Natural killer cell (primary cell): ENCODE measurements at regions not wholly inside any gene's neighbourhood (a gene's known extent, or its start where the extent isn't known, plus 50 kb on each side); places are given as distances from the start of the nearest gene placed in this dataset.
"Not testable (repeated sequence)": the region's sequence is repeated elsewhere in the genome, so short reads cannot be mapped to it uniquely, and the experiment has no call there.

Source experiments
- ATAC-seq, 3 donors: fragments of 150-1000 bp in 2 of 3; fragments of 200-7000 bp in 1 of 3; cut with Tn5 transposase; 1 replicate in 1 of 3; 2 replicates in 2 of 3; pipeline ENCODE4 v1.10.0; 2021; ENCODE audit warnings: mild to moderate bottlenecking in 2 of 3, moderate library complexity in 2 of 3
- DNase-seq, 2 donors: peaks; one replicate each; pipeline versions ENCODE4 v3.0.0 to v3.0.0-alpha.2; 2013 to 2021; ENCODE audit warnings: mixed read lengths in 1 of 2
- H3K27ac ChIP-seq: one replicate; pipeline ENCODE4 v1.5.1; 2013; ENCODE audit warnings: mild to moderate bottlenecking, low read length
- H3K27me3 ChIP-seq: one replicate; pipeline ENCODE4 v1.6.1; 2013; ENCODE audit warnings: low read length; ENCODE audit not compliant: control insufficient read depth, insufficient read depth
- H3K36me3 ChIP-seq: one replicate; pipeline ENCODE4 v1.6.1; 2013; ENCODE audit warnings: low read length; ENCODE audit not compliant: control insufficient read depth, insufficient read depth
- H3K4me1 ChIP-seq: one replicate; pipeline ENCODE4 v1.6.1; 2013; ENCODE audit warnings: low read length; ENCODE audit not compliant: control insufficient read depth, insufficient read depth
- H3K4me3 ChIP-seq: one replicate; pipeline ENCODE4 v1.5.1; 2013; ENCODE audit warnings: low read length
- H3K9me3 ChIP-seq: one replicate; pipeline ENCODE4 v1.6.1; 2013; ENCODE audit warnings: low read length; ENCODE audit not compliant: control insufficient read depth, insufficient read depth
- H3K27ac Mint-ChIP-seq, 2 donors: one replicate each; pipeline ENCODE4 v1.8.0; 2022; ENCODE audit warnings: mild to moderate bottlenecking in 2 of 2, mixed read lengths in 2 of 2, moderate library complexity in 1 of 2
- H3K27me3 Mint-ChIP-seq, 2 donors: one replicate each; pipeline ENCODE4 v1.8.0; 2022; ENCODE audit warnings: low read depth in 2 of 2, mixed read lengths in 2 of 2
- H3K36me3 Mint-ChIP-seq: one replicate; pipeline ENCODE4 v1.8.0; 2022; ENCODE audit warnings: mixed read lengths
- H3K4me1 Mint-ChIP-seq, 2 donors: one replicate each; pipeline ENCODE4 v1.8.0; 2022; ENCODE audit warnings: mixed read lengths in 2 of 2
- H3K4me3 Mint-ChIP-seq: one replicate; pipeline ENCODE4 v1.8.0; 2022; ENCODE audit warnings: mild to moderate bottlenecking, moderate library complexity, mixed read lengths
- H3K9me3 Mint-ChIP-seq, 2 donors: one replicate each; pipeline ENCODE4 v1.8.0; 2022; ENCODE audit warnings: mixed read lengths in 2 of 2
- WGBS: methylation state at CpG from one replicate; pipeline ENCODE4 v1.1.7; 2013; ENCODE audit warnings: missing lambda C conversion rate; ENCODE audit not compliant: insufficient coverage; 5-methylcytosine and 5-hydroxymethylcytosine counted together
- intact Hi-C: fragments of 100-400 bp; cut with micrococcal nuclease; formaldehyde crosslinking; loops from one replicate; pipeline ENCODE4 v1.14.2; 2022
- TF ChIP-seq, protein P1 (sequence below): fragments of 200-600 bp; IDR thresholded peaks from one replicate; pipeline ENCODE4 v1.8.0; 2022; ENCODE audit warnings: antibody characterized with exemption

DNA sequence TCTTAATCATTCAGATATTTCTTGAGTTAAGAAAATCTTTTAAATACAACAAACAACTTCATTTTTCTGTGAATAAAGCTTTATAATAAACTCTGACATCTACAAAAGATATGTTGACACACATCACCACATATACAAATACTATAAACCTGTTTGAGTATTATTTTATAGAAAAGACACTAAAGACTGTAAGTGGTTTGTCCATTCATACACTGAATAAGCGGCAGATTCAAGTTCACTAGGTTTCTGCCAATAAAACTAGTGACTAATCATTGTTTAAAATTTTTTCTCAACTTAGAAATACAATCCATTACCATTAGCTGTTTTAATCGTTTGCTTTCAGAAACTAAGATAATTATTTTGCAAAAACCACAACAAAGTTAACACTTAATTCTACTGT, 1900.0 kb downstream of the C4orf33 start:
- H3K36me3 ChIP-seq: no peaks in the 10 kb centered on the region
- no peaks in the 10 kb centered on the region for H3K27me3 Mint-ChIP-seq
- no peak overlapping the region for H3K27ac ChIP-seq
- no peak overlapping the region for H3K4me3 Mint-ChIP-seq
- H3K9me3 Mint-ChIP-seq: peaks cover 5 to 9% of the 10 kb centered on the region in 2 donors
- no peaks in the 10 kb centered on the region for H3K27me3 ChIP-seq
- H3K9me3 ChIP-seq: peaks cover 10% of the 10 kb centered on the region
- no peaks in the 10 kb centered on the region for H3K4me1 Mint-ChIP-seq
- no peak overlapping the region for H3K4me3 ChIP-seq
- ATAC-seq (no peak), DNase-seq (no peak)
- peaks cover 2% of the 10 kb centered on the region for H3K36me3 Mint-ChIP-seq
- intact Hi-C loops: no loop called here
- no peaks in the 10 kb centered on the region for H3K4me1 ChIP-seq
- TF ChIP-seq, protein P1, sequence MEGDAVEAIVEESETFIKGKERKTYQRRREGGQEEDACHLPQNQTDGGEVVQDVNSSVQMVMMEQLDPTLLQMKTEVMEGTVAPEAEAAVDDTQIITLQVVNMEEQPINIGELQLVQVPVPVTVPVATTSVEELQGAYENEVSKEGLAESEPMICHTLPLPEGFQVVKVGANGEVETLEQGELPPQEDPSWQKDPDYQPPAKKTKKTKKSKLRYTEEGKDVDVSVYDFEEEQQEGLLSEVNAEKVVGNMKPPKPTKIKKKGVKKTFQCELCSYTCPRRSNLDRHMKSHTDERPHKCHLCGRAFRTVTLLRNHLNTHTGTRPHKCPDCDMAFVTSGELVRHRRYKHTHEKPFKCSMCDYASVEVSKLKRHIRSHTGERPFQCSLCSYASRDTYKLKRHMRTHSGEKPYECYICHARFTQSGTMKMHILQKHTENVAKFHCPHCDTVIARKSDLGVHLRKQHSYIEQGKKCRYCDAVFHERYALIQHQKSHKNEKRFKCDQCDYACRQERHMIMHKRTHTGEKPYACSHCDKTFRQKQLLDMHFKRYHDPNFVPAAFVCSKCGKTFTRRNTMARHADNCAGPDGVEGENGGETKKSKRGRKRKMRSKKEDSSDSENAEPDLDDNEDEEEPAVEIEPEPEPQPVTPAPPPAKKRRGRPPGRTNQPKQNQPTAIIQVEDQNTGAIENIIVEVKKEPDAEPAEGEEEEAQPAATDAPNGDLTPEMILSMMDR: no peak
- H3K27ac Mint-ChIP-seq: no peak overlapping the region
- WGBS: 71% methylated on average over 1 of the region's 2 CpGs

DNA sequence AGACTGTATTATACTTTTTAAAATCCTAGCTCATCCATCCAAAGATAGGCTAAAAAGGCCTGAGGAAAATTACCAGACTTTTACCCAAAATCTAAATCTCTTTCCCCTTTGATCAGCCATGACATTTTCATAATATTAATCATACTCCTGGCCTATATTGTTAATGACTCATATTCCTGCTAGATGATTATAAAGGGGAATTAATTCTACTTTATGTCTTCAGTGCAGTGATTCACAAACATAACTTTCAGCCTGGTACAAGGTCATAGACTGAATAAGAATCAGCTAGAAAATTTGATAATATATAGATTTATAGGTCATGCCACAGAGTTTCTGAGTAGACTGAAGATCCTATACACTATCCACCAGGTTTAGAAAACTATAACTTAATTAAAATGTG, 1905.4 kb downstream of the C4orf33 start:
- no peak for ATAC-seq
- Mint-ChIP-seq H3K27me3 (no peaks in the 10 kb centered on the region), H3K9me3 (peaks cover 0 to 4% of the 10 kb centered on the region in 2 donors), H3K4me1 (no peaks in the 10 kb centered on the region), H3K4me3 (no peak overlapping the region), H3K27ac (no peak overlapping the region), H3K36me3 (no peaks in the 10 kb centered on the region)
- no peak overlapping the region for H3K4me3 ChIP-seq
- H3K9me3 ChIP-seq: peaks cover 10% of the 10 kb centered on the region
- H3K4me1 ChIP-seq: no peaks in the 10 kb centered on the region
- no peaks in the 10 kb centered on the region for H3K36me3 ChIP-seq
- intact Hi-C loops: no loop called here
- TF ChIP-seq, protein P1: no peak
- no peak overlapping the region for H3K27ac ChIP-seq
- H3K27me3 ChIP-seq: no peaks in the 10 kb centered on the region
- no peak for DNase-seq

DNA sequence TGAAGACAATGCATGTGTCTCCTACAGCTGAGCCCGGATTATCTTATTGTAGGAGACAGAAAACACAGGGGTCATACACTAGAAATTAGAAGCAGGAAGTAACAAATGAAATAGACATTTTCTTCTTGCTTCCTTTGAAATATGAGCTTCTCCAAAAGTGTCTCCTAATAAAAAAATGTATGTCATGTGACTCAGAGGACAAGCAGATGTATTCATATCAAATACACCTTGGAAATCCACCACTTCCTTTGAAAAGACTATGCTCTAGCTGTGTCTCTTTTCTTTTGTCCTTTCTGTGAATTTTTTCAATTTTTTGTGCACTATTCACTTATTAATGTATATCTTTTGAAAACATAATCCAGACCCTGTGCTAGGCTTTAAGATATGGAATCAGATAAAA, 1906.2 kb downstream of the C4orf33 start:
- Mint-ChIP-seq H3K9me3 (peaks cover 0 to 3% of the 10 kb centered on the region in 2 donors), H3K36me3 (no peaks in the 10 kb centered on the region), H3K27ac (no peak overlapping the region), H3K4me3 (no peak overlapping the region), H3K4me1 (no peaks in the 10 kb centered on the region), H3K27me3 (no peaks in the 10 kb centered on the region)
- ATAC-seq: no peak
- Histone ChIP-seq H3K36me3 (no peaks in the 10 kb centered on the region), H3K9me3 (peaks cover 2% of the 10 kb centered on the region), H3K4me3 (no peak overlapping the region), H3K27me3 (no peaks in the 10 kb centered on the region), H3K4me1 (no peaks in the 10 kb centered on the region), H3K27ac (no peak overlapping the region)
- 92% methylated on average over 1 of the region's 1 CpG for WGBS
- no peak for DNase-seq
- intact Hi-C loops: no loop called here
- TF ChIP-seq, protein P1: no peak

DNA sequence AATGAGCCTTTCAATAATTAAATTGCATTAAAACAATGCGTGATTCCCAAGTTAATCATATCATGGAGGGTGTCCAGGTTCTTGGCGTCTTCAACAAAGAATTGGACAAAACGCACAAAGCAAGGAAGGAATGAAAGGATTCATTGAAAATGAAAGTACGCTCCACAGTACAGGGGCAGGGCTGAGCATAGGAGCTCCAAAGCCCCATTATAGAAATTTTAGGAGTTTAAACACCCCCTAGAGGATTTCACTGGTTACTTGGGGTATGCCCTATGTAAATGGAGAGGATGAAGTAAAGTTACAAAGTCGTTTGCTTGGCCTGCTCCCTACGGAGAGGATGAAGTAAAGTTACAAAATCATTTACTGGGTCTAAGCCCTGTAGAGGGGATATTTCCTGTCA, 1910.4 kb downstream of the C4orf33 start:
- no peak overlapping the region for H3K4me3 Mint-ChIP-seq
- Histone ChIP-seq H3K9me3 (peaks cover 14% of the 10 kb centered on the region), H3K27ac (no peak overlapping the region), H3K27me3 (no peaks in the 10 kb centered on the region), H3K4me1 (no peaks in the 10 kb centered on the region), H3K4me3 (no peak overlapping the region), H3K36me3 (no peaks in the 10 kb centered on the region)
- H3K36me3 Mint-ChIP-seq: no peaks in the 10 kb centered on the region
- DNase-seq (no peak), ATAC-seq (no peak)
- 85% methylated on average over 6 of the region's 6 CpGs for WGBS
- no peak overlapping the region for H3K27ac Mint-ChIP-seq
- H3K4me1 Mint-ChIP-seq: no peaks in the 10 kb centered on the region
- intact Hi-C loops: no loop called here
- H3K9me3 Mint-ChIP-seq: peaks cover 3% of the 10 kb centered on the region in 2 donors
- H3K27me3 Mint-ChIP-seq: no peaks in the 10 kb centered on the region
- TF ChIP-seq, protein P1: no peak

DNA sequence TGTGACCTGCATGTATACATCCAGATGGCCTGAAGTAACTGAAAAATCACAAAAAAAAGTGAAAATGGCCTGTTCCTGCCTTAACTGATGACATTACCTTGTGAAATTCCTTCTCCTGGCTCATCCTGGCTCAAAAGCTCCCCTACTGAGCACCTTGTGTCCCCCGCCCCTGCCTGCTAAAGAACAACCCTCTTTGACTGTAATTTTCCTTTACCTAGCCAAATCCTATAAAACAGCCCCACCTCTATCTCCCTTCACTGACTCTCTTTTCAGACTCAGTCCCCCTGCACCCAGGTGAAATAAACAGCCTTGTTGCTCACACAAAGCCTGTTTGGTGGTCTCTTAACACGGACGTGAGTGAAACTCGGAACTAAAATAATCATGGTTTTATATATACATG, 1916.0 kb downstream of the C4orf33 start:
- ATAC-seq, DNase-seq, H3K27me3 Mint-ChIP-seq, H3K4me1 ChIP-seq, H3K4me1 Mint-ChIP-seq, intact Hi-C loops, H3K4me3 Mint-ChIP-seq, H3K27ac Mint-ChIP-seq, H3K27ac ChIP-seq, H3K27me3 ChIP-seq, H3K36me3 Mint-ChIP-seq, H3K36me3 ChIP-seq, H3K4me3 ChIP-seq, H3K9me3 Mint-ChIP-seq: not testable (repeated sequence)
- 94% methylated on average over 4 of the region's 4 CpGs for WGBS
- peaks cover 18% of the 10 kb centered on the region for H3K9me3 ChIP-seq
